IMR-90 (cell line): ENCODE measurements at regions not wholly inside any gene's neighbourhood (a gene's known extent, or its start where the extent isn't known, plus 50 kb on each side); places are given as distances from the start of the nearest gene placed in this dataset.

Source experiments
- CEBPB ChIP-seq: IDR thresholded peaks from 2 replicates; pipeline ENCODE4 v1.6.1; 2012; ENCODE audit warnings: low read depth, low read length, improper control_type of control experiment
- CHD1 ChIP-seq: IDR thresholded peaks from 2 replicates; pipeline ENCODE4 v1.6.1; 2012; ENCODE audit warnings: low read depth, low read length, improper control_type of control experiment
- TF ChIP-seq, protein P1 (sequence below): conservative IDR thresholded peaks from 2 replicates; pipeline ENCODE4 v1.5.1; 2012; ENCODE audit warnings: mild to moderate bottlenecking, low read depth, low read length, improper control_type of control experiment
- TF ChIP-seq, protein P2 (sequence below): fragments of 150-350 bp; IDR thresholded peaks from 2 replicates; pipeline ENCODE4 v1.6.1; 2017; ENCODE audit warnings: mild to moderate bottlenecking, antibody characterized with exemption, low read length, low read depth

DNA sequence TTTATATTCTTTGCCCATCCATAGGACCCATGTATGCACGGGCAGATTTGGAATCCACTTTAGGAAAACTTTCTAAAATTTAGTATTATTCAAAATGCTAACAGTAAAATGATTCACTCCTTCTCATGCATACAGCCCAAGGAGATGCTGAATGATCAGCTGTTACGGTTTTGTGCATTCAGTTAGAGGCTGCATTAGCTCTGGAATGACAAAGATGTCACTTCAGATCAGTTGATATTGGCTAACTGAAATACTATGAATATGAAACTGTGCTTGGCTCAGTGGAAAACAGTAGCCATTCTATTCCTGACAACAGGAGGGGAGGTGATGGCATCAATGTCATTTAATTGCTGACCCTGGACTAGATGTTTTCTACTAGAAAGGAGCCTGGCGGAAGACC is 560.7 kb downstream of the ZNF608 start:
- TF ChIP-seq, protein P1, sequence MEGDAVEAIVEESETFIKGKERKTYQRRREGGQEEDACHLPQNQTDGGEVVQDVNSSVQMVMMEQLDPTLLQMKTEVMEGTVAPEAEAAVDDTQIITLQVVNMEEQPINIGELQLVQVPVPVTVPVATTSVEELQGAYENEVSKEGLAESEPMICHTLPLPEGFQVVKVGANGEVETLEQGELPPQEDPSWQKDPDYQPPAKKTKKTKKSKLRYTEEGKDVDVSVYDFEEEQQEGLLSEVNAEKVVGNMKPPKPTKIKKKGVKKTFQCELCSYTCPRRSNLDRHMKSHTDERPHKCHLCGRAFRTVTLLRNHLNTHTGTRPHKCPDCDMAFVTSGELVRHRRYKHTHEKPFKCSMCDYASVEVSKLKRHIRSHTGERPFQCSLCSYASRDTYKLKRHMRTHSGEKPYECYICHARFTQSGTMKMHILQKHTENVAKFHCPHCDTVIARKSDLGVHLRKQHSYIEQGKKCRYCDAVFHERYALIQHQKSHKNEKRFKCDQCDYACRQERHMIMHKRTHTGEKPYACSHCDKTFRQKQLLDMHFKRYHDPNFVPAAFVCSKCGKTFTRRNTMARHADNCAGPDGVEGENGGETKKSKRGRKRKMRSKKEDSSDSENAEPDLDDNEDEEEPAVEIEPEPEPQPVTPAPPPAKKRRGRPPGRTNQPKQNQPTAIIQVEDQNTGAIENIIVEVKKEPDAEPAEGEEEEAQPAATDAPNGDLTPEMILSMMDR = no peak
- TF ChIP-seq CEBPB (no peak), CHD1 (no peak)
- TF ChIP-seq, protein P2, sequence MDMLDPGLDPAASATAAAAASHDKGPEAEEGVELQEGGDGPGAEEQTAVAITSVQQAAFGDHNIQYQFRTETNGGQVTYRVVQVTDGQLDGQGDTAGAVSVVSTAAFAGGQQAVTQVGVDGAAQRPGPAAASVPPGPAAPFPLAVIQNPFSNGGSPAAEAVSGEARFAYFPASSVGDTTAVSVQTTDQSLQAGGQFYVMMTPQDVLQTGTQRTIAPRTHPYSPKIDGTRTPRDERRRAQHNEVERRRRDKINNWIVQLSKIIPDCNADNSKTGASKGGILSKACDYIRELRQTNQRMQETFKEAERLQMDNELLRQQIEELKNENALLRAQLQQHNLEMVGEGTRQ = no peak
